Spinal cord (tissue), 9 donors: ENCODE measurements at regions not wholly inside any gene's neighbourhood (a gene's known extent, or its start where the extent isn't known, plus 50 kb on each side); places are given as distances from the start of the nearest gene placed in this dataset.

Experiments
- DNase-seq, 6 donors: peaks; one replicate each; pipeline versions ENCODE4 v3.0.0 to v3.0.0-alpha.2; 2013 to 2015; ENCODE audit warnings: low spot score in 6 of 6, low read depth in 4 of 6
- H3K27ac ChIP-seq: one replicate; pipeline ENCODE4 v1.5.1; 2013; ENCODE audit warnings: low read depth, low read length, control low read depth
- H3K27me3 ChIP-seq: one replicate; pipeline ENCODE4 v1.6.1; 2013; ENCODE audit warnings: low read length; ENCODE audit not compliant: control insufficient read depth, insufficient read depth
- H3K36me3 ChIP-seq: one replicate; pipeline ENCODE4 v1.6.1; 2013; ENCODE audit warnings: low read length; ENCODE audit not compliant: control insufficient read depth, insufficient read depth
- H3K4me1 ChIP-seq: one replicate; pipeline ENCODE4 v1.6.1; 2013; ENCODE audit warnings: low read length; ENCODE audit not compliant: control insufficient read depth, insufficient read depth
- H3K4me3 ChIP-seq: one replicate; pipeline ENCODE4 v1.5.1; 2013; ENCODE audit warnings: low read depth, low read length, control low read depth
- H3K9me3 ChIP-seq: one replicate; pipeline ENCODE4 v1.6.1; 2013; ENCODE audit warnings: low read length; ENCODE audit not compliant: control insufficient read depth, insufficient read depth
- WGBS: methylation state at CpG from one replicate; pipeline ENCODE4 v1.1.5; 2013; ENCODE audit warnings: missing lambda C conversion rate; ENCODE audit not compliant: insufficient coverage; 5-methylcytosine and 5-hydroxymethylcytosine counted together
- donor health status: healthy.

DNA sequence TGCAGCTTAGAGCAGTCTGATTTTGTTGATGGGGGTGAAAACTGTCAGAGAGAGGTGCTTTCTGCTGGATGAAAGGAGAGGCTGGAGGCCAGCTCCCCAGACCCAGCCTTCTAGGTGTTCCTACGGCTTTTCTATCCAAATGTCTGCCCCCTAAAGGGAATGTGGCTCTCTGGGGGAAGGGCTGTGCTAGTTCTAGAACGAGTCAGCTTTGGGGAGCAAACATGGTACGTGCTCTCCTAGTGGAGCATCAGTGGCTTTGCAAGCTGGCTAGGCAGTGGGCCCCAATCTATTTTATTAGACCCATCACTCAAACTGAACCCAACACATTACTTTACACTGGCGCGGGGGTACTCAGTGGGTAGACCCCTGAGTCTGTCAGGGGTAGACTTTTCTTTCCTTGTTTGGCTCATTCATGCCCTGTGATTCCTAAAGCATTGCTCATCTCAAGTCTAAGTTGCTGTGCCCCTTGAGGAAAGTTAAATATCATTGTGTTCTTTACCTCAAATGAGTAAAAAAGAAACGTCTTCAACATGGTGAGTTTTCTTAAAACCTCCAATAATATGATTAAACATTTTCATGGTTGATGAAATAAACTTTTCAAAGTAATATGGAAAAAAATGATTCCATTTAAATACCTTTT is 254.9 kb downstream of the DLEU7 start:
- no peak for DNase-seq
- 75% methylated on average over 4 of the region's 6 CpGs for WGBS
- no peaks in the 10 kb centered on the region for H3K36me3 ChIP-seq
- no peak overlapping the region for H3K27ac ChIP-seq
- H3K9me3 ChIP-seq, result no peaks in the 10 kb centered on the region
- H3K4me3 ChIP-seq, result no peak overlapping the region
- H3K4me1 ChIP-seq, result peaks cover 3% of the 10 kb centered on the region
- no peaks in the 10 kb centered on the region for H3K27me3 ChIP-seq

DNA sequence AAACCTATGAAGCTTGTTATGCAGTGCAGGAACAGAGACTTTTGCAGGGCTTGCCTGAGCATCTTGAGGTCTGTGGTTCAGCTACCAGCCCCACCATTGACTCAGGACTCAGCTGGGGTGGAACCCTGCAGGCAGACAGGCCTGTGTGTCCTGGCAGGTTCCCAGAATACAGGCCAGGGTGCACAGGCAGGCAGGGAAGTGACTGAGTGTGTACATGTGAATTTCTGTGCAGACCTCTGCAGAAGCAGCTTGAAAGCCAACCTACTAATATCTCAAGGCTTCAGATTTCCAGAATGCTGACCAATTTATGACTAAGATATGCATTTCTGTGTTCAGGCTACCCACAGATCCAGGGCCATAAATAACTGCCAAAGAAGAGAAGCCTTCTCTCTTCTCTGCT is 254.4 kb downstream of the DLEU7 start:
- H3K4me3 ChIP-seq, result no peak overlapping the region
- H3K9me3 ChIP-seq, result no peaks in the 10 kb centered on the region
- H3K36me3 ChIP-seq, result no peaks in the 10 kb centered on the region
- peak in 1 of 6 donors; percentile 29 for DNase-seq
- no peak overlapping the region for H3K27ac ChIP-seq
- H3K27me3 ChIP-seq, result no peaks in the 10 kb centered on the region
- H3K4me1 ChIP-seq, result peaks cover 3% of the 10 kb centered on the region

DNA sequence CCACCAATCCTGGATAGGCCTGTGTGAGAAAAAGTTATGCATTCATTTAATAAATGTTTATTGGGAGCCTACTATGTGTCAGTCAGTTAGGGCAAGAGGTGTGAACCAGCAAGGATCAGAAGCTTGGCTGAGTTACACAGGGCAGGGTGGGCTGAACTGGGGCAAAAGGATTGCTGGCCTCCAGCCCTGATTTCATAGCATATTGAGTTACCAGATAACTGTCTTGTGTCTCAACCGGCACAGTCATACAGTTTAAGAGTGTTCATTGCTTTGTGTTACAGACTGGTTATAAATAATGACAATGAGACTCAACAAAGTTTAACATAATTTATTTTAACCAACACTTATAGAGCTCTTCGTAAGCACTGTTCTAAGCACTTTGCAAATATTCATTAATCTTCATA is 253.8 kb downstream of the DLEU7 start:
- no peaks in the 10 kb centered on the region for H3K9me3 ChIP-seq
- H3K27me3 ChIP-seq, result no peaks in the 10 kb centered on the region
- no CpG with 5 or more reads among the region's 2 CpGs for WGBS
- peaks cover 6% of the 10 kb centered on the region for H3K4me1 ChIP-seq
- H3K4me3 ChIP-seq, result no peak overlapping the region
- DNase-seq, result no peak
- no peak overlapping the region for H3K27ac ChIP-seq
- H3K36me3 ChIP-seq, result no peaks in the 10 kb centered on the region

DNA sequence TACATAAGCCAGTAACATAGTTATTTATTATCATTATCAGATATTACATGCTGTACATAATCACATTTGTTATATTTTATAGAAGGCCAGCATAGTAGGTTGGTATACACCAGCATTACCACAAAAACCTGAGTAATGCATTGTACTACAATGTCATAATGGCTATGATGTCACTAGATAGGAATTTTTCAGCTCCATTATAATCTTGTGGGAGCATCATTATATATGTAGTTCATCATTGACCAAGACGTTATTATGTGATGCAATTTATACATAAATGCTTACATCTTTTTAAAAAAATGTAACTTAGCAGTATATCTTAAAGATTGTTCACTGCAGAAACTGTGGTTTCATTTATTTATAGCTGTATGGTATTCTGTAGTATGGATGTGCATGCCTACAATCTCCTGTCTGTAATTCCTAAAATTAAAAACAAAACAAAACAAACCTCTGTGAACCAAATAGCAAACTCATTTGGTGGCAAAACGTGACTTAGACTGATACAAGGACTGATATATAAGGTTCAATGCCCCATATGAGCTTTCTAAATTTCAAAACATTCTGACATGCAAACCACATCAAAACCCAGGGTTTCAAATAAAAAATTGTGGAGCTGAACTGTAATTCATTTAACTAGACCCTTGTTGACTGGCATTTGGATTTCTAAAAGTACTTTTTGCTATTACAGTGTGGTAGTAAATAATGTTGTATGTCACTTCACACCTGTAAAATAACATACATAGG is 250.9 kb downstream of the DLEU7 start:
- H3K4me3 ChIP-seq, result no peak overlapping the region
- no CpG with 5 or more reads among the region's 2 CpGs for WGBS
- H3K9me3 ChIP-seq, result no peaks in the 10 kb centered on the region
- no peaks in the 10 kb centered on the region for H3K36me3 ChIP-seq
- no peaks in the 10 kb centered on the region for H3K27me3 ChIP-seq
- H3K4me1 ChIP-seq, result peaks cover 3% of the 10 kb centered on the region
- DNase-seq, result no peak
- no peak overlapping the region for H3K27ac ChIP-seq

DNA sequence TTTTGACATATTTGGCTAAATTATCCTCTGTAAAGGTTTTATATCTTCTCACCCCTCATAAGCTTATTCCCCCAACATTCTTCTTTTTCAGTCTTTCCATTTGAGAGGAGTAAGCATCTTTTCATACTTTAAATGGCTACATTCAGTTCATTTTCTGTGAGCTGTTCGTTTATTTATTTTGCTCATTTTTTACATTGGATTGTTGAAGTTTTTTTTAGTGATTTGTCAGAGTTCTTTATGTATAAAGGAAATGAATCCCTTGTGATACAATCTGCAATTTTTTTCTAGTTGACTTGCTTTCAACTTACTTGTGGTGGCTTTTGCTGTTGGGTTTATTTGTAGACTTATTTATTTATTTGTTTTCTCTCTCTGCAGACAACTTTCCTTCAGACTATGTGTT is 250.3 kb downstream of the DLEU7 start:
- no peaks in the 10 kb centered on the region for H3K36me3 ChIP-seq
- WGBS, result no CpG with 5 or more reads among the region's 1 CpG

DNA sequence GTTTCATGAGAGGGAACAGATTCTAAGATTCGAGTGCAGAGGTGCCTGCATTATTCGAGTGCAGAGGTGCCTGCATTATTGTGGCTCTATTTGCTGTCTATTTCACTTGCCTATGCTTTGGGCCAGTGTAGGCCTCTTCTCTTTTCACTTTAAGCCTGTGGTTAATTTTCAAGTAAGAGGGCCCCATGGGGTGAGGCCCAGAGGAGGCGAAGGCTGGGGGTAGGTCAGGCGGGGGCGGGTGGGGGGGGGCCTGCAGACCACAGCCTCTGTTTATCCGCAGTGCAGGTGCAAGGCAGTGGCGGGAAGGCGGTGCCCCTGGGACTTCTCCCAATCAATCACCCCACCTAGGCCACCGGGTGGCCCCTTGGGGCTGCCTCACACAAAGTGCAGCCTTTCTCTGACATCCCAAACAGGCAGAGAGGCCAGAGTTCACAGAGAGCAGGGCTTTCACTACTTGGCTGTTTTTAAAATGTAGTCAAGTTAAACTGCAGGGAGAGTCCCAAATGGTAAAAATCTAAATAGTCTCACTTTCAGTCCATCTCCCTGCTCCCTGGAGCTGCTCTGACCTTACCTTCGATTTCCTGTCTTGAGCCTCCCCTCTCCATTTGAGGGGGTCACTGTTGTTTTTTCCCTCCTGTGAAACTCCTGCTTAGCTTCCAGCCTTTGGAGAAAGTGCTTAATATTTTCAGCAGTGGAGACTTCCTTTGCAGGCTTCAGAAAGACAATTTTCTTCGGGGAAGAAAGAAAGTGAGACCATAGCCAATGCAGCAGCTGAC is 249.0 kb downstream of the DLEU7 start:
- Histone ChIP-seq H3K27ac (no peak overlapping the region), H3K4me3 (no peak overlapping the region), H3K9me3 (no peaks in the 10 kb centered on the region), H3K4me1 (peaks cover 3% of the 10 kb centered on the region), H3K27me3 (no peaks in the 10 kb centered on the region), H3K36me3 (no peaks in the 10 kb centered on the region)
- peak in 1 of 6 donors; percentile 19 for DNase-seq
- WGBS, result 35% methylated on average over 6 of the region's 11 CpGs

More for the DNA sequence above, 250.3 kb downstream of the DLEU7 start:
- Histone ChIP-seq H3K4me3 (no peak overlapping the region), H3K9me3 (no peaks in the 10 kb centered on the region), H3K27ac (no peak overlapping the region), H3K4me1 (peaks cover 3% of the 10 kb centered on the region), H3K27me3 (no peaks in the 10 kb centered on the region)
- no peak for DNase-seq

DNA sequence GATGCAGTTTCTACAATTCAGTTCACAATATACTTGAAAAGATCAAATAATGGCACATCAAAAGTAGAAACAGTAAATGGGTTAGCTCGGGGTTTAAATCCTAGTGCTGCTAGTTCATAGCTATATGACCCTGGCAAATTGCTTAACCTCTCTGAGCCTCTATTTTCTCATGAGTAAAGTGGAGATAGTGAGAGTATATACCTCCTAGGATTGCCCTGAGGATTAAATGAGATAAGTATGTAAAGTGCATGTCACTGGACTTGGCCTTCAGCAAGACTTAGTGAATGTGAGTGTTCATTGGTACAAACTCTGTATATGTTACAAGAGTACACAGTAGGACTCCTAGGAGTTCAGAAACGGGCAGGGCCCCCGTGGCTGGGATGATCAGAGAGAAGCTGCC is 248.3 kb downstream of the DLEU7 start:
- WGBS, result 40% methylated on average over 1 of the region's 3 CpGs
- H3K4me3 ChIP-seq, result no peak overlapping the region

DNA sequence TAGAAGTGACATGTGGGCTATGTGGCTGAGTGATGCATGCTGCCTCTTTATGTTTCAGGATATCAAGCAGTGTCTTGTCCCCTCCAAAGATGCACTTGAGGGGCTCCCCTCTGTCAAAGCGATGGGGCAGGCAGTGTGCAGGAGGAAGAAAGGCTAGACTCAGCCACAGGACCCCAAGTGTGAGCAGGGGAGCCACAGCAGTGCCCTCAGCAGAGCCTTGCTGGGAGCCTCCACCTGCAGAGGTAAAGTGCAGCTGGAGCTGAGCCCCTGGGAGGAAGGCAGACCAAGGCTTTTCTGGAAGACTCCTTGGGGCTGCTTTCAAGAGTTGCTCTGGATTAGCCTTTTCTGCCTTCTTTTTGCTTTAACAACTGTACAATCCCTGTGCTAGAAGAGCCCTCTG is 247.3 kb downstream of the DLEU7 start:
- no peaks in the 10 kb centered on the region for H3K9me3 ChIP-seq
- H3K36me3 ChIP-seq, result no peaks in the 10 kb centered on the region
- DNase-seq, result no peak
- no peak overlapping the region for H3K4me3 ChIP-seq
- H3K27me3 ChIP-seq, result no peaks in the 10 kb centered on the region
- WGBS, result 95% methylated on average over 1 of the region's 1 CpG
- H3K4me1 ChIP-seq, result peaks cover 3% of the 10 kb centered on the region
- no peak overlapping the region for H3K27ac ChIP-seq

More for the DNA sequence above, 248.3 kb downstream of the DLEU7 start:
- H3K4me1 ChIP-seq, result peaks cover 3% of the 10 kb centered on the region
- H3K27me3 ChIP-seq, result no peaks in the 10 kb centered on the region
- H3K9me3 ChIP-seq, result no peaks in the 10 kb centered on the region
- H3K36me3 ChIP-seq, result no peaks in the 10 kb centered on the region
- DNase-seq, result no peak
- H3K27ac ChIP-seq, result no peak overlapping the region

DNA sequence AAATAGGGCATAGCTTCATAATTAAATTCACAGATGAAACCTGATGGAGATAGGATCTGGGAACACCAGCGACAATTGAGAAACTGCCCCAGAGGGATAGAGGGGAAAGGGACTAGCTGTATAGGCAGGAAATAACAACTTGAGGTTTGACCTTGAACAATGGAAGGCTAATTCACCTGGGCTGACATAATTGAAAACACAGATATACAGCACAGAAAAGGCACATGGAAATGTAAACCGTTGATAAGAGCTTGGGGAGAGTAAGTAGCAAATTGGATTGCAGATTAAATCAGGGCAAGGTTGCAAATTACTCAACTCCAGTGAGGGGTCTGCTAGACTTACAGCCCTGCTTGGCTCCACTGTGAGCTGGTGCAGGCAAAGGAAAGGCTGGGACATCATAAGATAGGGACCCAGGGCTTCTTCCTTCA is 246.7 kb downstream of the DLEU7 start:
- 71% methylated on average over 2 of the region's 2 CpGs for WGBS
- Histone ChIP-seq H3K9me3 (no peaks in the 10 kb centered on the region), H3K4me1 (peaks cover 3% of the 10 kb centered on the region), H3K27ac (no peak overlapping the region), H3K27me3 (no peaks in the 10 kb centered on the region), H3K36me3 (no peaks in the 10 kb centered on the region), H3K4me3 (no peak overlapping the region)
- DNase-seq, result no peak
